22Rv1 (cell line): ENCODE measurements at regions not wholly inside any gene's neighbourhood (a gene's known extent, or its start where the extent isn't known, plus 50 kb on each side); places are given as distances from the start of the nearest gene placed in this dataset.

Experiments used
- ZFX ChIP-seq: fragments of 450-650 bp; IDR thresholded peaks from 2 replicates; pipeline ENCODE4 v1.6.1; 2017; ENCODE audit warnings: antibody characterized with exemption, borderline replicate concordance
- TF ChIP-seq, protein P1 (sequence below): fragments of 450-650 bp; IDR thresholded peaks from 2 replicates; pipeline ENCODE4 v1.5.1; 2017; ENCODE audit warnings: mild to moderate bottlenecking

DNA sequence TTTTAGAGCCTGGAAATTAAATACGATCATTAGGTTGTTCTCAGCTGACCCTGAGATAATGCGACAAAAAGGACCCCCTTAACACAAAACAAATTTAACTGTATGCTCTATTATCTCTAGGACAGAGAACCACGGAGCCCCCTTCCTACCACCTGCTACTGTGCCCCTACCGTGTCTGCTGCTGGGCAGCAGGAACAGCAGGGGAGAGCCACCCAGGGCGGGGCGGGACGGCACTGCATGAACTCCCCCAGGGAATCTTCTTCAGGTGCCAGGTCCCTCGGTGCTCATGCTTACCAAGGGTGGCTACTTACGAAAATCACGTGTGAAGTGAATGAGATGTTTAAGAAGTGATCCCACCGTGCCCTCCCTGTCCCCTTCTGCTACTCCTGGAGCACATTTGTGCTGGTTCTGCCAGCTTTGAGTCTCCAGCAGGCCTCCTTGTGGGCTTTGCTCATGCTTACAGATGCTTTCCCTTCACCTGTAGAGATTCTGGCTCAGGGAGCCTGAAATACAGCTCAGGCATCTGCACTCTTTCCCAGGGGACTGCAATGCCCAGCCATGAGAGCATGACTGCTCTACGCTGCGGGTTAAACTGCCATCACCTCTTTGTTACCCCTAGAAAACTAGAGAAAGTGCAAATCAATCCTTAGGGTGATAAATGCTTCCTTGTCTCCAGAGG, 59.9 kb downstream of the MRPL32 start:
- TF ChIP-seq, protein P1, sequence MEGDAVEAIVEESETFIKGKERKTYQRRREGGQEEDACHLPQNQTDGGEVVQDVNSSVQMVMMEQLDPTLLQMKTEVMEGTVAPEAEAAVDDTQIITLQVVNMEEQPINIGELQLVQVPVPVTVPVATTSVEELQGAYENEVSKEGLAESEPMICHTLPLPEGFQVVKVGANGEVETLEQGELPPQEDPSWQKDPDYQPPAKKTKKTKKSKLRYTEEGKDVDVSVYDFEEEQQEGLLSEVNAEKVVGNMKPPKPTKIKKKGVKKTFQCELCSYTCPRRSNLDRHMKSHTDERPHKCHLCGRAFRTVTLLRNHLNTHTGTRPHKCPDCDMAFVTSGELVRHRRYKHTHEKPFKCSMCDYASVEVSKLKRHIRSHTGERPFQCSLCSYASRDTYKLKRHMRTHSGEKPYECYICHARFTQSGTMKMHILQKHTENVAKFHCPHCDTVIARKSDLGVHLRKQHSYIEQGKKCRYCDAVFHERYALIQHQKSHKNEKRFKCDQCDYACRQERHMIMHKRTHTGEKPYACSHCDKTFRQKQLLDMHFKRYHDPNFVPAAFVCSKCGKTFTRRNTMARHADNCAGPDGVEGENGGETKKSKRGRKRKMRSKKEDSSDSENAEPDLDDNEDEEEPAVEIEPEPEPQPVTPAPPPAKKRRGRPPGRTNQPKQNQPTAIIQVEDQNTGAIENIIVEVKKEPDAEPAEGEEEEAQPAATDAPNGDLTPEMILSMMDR: no peak
- TF ChIP-seq ZFX: no peak
